CD4-positive, alpha-beta T cell treated with Interleukin-17A for 4 hours (primary cell): ENCODE measurements at regions not wholly inside any gene's neighbourhood (a gene's known extent, or its start where the extent isn't known, plus 50 kb on each side); places are given as distances from the start of the nearest gene placed in this dataset.

Experiments used
- DNase-seq: peaks from one replicate; pipeline ENCODE4 v3.0.0-alpha.2; 2020; ENCODE audit warnings: mixed read lengths

- DNase-seq = no peak
Measured at GRCh38 chr3:102159810-102160451, 274.9 kb upstream of the ZPLD1 start.

- no peak for DNase-seq
Measured at GRCh38 chr3:102161384-102162006, 273.3 kb upstream of the ZPLD1 start.

- no peak for DNase-seq
Measured at GRCh38 chr3:102162251-102162650, 272.6 kb upstream of the ZPLD1 start.

- DNase-seq = no peak
Measured at GRCh38 chr3:102163039-102163817, 271.6 kb upstream of the ZPLD1 start.

GRCh38 chr3:102163818-102164154 lies 271.0 kb upstream of the ZPLD1 start:
- no peak for DNase-seq

- no peak for DNase-seq
Measured at GRCh38 chr3:102165367-102165766, 269.4 kb upstream of the ZPLD1 start.

- no peak for DNase-seq
Measured at GRCh38 chr3:102169915-102170479, 264.8 kb upstream of the ZPLD1 start.

- DNase-seq = no peak
Measured at GRCh38 chr3:102170545-102170944, 264.3 kb upstream of the ZPLD1 start.

GRCh38 chr3:102174312-102174712 lies 260.5 kb upstream of the ZPLD1 start:
- no peak for DNase-seq

- no peak for DNase-seq
Measured at GRCh38 chr3:102174832-102175374, 259.9 kb upstream of the ZPLD1 start.

GRCh38 chr3:102176333-102177050 lies 258.3 kb upstream of the ZPLD1 start:
- DNase-seq = no peak

GRCh38 chr3:102177075-102177755 lies 257.6 kb upstream of the ZPLD1 start:
- no peak for DNase-seq

GRCh38 chr3:102178817-102179216 lies 256.0 kb upstream of the ZPLD1 start:
- no peak for DNase-seq

GRCh38 chr3:102179326-102180177 lies 255.3 kb upstream of the ZPLD1 start:
- DNase-seq = no peak

GRCh38 chr3:102180280-102180931 lies 254.4 kb upstream of the ZPLD1 start:
- DNase-seq = no peak

- DNase-seq = no peak
Measured at GRCh38 chr3:102181175-102181920, 253.5 kb upstream of the ZPLD1 start.

- no peak for DNase-seq
Measured at GRCh38 chr3:102182162-102182561, 252.7 kb upstream of the ZPLD1 start.

- DNase-seq = no peak
Measured at GRCh38 chr3:102183186-102183585, 251.6 kb upstream of the ZPLD1 start.

- no peak for DNase-seq
Measured at GRCh38 chr3:102183623-102184022, 251.2 kb upstream of the ZPLD1 start.

GRCh38 chr3:102189541-102189940 lies 245.3 kb upstream of the ZPLD1 start:
- DNase-seq = no peak
